ENCODE measurements at regions not wholly inside any gene's neighbourhood (a gene's known extent, or its start where the extent isn't known, plus 50 kb on each side); places are given as distances from the start of the nearest gene placed in this dataset.

DNA sequence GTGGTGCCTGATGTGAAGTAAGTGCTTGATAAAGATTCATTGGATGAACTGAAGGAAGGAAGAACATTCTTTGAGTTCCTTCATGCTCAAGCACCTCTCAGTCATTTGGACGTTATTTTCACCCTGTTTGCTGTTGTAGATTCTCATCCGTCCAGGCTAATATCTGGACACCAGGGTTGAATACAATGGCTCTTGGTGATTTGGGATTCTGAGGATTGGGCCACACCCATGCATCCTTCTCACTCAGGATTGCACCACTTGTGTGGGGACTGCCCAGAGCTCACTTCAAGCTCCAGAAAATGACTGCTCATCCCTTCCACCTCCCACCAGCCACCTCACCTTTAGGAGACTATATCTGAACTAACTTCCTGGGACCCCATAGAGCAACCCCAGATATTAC lies 117.1 kb upstream of the IPO9 start:
- DNase-seq, result no peak

DNA sequence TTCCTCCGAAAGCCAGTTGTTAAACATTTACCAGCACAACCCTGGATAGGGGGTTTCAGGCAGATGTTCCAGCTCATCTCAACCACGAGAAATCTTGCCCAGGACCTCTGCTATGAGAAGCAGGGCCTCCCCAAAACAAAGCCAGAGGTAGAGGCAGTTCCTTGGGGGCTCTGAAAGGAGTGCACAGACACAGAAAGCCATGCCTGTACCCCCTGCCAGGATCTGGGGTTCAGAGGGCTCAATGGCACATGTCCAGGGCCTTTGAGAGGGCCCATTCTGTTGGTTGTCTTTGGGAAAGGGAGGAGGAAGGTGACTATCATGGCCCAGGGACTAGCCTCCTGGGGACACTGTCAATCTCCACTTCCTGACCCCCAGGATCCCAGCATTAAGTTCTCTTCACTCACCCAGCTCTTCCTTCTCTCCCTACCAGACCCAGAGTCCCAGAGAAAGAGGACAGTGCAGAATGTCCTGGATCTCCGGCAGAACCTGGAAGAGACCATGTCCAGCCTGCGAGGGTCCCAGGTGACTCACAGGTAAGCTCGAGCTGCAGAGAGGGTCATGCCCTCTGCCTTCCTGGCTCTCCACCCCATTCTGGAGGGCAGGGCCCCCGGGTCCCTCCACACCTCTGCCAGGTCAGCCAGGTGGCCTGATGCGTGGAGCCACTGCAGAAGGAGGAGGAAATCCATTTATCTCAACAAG lies 116.4 kb upstream of the IPO9 start:
- DNase-seq, result no peak

DNA sequence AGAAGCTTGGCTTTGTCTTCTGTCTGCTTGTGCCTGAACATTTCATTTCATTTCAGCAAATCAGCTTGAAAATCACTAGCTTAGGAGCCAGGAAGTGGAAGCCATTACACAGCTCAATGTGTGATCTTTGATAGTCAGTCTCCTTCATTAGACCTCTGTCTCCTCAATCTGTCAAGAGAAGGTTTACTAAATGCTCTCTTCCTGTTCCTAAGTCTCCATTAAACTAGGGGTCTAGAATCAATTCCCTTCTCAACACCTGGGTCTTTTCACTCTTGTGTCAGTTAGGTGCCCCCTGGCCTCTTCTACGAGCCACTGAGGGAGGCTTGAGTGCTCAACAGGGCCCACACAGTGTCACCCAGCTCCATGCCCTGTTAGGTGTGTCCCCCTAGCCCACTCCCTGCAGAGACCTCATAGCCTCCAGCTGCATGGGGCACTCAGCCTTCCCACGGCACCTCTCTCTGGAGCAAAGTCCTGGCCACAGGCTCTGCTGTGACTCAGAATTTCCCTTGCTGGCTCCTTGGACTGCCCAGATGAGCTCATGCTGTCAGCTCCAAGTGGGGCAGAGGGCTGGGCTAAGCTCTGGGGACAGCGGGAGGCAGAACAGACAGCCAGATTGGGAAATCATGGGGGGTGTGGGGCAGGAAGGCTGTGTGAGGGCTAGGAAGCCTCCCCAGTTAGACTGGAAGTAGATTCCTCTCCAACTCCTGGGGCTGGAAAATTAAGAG lies 115.7 kb upstream of the IPO9 start:
- DNase-seq, result no peak

DNA sequence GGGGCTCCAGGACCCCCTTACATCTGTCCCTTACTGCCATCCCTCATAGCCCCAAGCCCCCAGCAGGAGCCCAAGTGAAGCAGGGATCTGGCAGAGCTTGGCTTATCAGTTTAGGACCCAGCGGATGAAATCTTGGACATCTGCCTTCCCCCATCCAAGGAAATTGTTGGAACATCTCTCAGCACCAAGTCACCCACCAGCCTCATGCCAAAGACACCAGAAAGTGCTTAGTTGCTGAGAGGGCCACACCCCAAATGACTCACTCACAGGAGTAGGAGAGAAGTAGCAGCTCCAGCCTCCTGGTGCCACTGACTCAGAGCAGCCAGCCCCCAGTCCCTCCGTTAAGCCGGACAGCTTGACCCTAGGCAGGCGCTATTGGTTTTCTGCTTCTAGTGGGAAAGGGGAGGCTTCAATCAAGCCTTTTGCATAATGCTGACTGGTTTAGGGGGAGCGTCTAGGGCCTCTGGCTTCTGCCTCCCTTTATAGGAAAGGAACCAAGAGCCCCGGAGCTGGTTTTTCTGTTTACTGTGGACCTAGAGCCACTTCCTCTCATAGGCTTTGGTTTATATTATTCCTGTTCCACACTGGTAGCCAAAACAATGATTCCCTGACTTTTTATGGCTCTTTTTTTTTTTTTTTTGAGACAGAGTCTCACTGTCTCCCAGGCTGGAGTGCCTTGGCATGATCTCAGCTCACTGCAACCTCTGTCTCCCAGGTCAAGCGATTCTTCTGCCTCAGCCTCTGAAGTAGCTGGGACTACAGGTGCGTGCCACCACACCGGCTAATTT lies 114.2 kb upstream of the IPO9 start:
- DNase-seq, result no peak

DNA sequence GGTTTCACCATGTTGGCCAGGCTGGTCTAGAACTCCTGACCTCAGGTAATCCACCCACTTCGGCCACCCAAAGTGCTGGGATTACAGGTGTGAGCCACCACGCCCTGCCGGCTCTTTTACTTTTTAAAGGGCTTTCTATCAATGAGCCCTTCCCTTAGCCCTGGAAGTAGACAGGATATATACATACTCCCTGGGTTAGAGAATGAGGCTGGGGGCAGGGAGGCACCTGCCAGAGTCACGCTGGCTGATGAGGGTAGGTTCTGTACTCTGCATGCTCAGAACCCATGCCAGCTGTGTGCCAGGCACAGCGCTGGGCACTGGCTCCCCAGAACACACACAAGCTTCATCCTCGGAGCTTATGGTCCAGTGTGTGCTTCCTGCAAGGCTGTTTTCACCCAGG lies 113.6 kb upstream of the IPO9 start:
- no peak for DNase-seq

DNA sequence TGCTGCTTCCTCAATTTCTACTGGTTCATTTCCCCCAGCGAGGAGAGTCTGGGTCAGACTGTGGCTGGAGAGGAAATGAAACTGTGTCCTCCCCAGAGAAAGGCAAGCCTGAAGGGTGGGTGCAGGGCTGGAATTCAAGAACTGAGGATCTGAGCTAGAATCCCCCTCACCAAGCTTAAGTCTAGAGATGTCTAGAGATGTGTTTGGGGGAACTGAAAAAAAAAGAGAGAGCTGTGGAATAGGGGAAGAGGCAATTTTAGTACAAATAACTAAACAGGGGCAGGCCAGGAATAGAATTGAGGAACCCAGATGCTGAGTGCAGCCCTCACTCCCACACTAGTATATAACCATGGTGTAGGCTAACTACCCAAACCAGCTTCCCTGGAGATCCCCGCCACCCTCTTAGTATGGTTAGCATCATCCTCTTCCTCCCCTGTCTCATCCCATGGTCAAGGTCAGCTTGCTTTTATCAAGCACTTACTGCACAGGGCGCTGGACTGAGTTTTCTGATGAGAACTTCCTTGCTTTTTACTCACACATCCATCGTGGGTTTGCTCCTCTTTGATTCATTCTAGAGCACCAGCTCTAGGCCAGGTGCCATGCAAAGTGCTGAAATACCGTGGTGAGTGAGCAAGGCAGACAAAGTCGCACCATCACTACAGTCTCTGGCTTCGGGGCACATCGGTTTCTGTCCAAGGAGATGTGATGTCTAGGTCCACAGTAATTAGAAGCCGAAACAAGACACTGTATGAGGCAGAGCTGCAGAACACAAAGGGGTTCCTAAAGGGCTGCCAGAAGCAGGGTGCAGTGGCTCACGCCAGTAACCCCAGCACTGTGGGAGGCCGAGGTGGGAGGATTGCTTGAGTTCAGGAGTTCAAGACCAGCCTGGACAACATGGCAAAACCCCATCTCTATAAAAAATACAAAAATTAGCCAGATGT lies 112.9 kb upstream of the IPO9 start:
- no peak for DNase-seq

DNA sequence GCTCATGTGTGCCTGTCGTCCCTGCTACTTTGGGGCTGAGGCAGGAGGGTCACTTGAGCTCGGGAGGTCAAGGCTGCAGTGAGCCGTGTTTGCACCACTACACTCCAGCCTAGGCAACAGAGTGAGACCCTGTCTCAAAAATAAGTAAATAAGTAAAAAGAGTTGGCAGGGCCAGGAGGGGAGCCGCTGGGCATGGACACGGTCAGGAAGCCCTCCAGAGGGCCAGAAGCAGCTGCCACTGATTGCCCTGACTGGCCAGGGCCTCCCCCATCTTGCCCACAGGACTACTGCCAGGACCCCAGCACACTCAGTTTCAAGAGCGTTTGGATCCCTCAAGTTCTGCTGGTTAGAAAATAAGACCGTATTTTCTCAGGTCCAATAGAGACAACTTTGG lies 112.2 kb upstream of the IPO9 start:
- DNase-seq, result no peak

DNA sequence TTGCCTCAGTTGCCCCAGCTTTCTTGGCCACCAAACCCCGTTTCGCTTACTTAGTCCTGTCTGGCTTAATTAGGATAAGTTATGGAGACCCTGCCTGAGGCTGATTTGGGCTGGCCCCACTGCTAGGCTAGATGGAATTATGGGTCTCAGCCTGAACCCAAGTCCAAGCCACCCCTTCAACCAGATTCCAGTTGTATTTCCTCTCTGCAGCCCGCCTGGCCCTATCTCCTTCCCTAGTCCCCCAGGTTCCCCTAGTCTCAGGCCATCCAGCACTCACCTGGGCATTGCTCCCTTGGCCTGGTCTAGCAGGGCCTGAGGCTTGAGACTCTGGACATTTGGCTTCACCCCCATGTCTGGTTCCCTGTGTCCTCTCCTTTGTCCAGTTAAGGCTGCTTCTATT lies 111.7 kb upstream of the IPO9 start:
- no peak for DNase-seq

DNA sequence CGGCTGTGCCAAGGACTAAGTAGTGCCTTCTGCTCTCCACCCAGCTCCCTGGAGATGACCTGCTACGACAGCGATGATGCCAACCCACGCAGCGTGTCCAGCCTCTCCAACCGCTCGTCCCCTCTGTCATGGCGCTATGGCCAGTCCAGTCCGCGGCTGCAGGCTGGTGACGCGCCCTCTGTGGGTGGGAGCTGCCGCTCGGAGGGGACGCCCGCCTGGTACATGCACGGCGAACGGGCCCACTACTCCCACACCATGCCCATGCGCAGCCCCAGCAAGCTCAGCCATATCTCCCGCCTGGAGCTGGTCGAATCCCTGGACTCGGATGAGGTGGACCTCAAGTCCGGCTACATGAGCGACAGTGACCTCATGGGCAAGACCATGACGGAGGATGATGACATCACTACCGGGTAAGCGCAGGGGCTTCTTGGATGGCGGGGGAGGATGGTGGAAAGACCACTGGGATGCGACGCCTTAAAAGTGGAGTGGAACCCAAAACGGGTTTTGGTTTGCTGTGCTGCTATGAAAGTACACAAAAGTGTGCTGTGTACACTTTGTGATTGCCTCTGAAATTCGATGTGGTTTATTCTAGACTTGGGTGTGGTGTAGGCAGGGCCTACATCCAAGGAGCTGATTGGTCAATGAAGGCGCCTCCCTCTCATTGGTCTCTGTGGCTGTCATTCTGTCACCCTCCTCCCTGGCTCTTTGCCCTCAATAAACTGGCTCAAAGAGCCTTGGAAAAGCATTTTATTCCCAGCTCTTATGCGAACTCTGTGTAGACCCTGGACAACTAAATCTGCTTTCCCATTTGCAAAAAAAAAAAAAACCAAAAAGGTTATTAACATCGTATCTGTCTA lies 110.4 kb upstream of the IPO9 start:
- no peak for DNase-seq

DNA sequence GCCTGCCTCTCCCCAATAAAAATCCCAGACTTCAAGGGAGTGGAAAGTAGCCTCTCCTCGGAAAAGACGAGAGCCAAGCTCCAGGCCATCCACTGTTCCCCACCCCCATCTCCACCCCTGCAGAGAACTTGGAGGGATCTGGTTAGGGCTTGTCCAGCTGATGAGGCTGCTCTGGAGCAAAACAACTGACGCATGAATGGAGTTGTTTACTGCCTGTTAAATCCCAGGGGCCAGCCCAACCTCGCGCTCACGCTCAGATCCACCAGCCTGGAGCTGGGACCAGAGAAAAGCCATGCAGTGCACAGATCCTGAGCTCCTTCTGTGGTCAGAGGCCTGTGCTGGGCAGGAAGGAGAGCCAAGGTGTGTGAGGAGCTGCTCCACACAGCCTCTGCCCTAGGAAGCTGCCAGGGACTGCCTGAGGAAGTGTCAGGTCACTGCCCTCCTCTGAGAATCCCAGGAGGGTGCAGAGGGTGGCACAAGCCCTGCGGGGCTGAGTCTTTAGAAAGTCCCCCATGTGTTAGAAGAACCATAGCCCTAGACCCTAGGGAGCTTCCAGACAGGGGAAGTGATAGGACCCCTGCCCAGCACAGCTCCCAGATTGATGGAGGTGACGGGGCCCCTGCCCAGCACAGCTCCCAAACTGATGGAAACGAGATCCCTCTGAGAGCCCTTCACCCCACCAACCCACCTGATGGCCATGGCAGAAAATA lies 109.0 kb upstream of the IPO9 start:
- no peak for DNase-seq

DNA sequence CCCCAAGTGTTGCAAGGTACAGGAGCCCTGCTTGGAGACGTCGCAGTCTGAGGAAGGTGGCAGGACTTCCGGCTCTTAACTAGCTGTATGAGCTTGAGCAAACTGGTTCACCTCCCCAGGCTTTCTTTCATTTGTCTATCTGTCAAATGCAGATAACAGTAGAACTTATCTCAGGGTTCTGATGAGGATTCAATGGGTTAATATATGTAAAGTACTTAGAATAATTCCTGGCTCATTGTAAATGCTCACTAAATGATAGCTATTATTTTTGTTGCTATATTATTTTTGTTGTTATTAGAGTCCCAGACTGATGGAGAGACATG lies 108.5 kb upstream of the IPO9 start:
- DNase-seq, result no peak

DNA sequence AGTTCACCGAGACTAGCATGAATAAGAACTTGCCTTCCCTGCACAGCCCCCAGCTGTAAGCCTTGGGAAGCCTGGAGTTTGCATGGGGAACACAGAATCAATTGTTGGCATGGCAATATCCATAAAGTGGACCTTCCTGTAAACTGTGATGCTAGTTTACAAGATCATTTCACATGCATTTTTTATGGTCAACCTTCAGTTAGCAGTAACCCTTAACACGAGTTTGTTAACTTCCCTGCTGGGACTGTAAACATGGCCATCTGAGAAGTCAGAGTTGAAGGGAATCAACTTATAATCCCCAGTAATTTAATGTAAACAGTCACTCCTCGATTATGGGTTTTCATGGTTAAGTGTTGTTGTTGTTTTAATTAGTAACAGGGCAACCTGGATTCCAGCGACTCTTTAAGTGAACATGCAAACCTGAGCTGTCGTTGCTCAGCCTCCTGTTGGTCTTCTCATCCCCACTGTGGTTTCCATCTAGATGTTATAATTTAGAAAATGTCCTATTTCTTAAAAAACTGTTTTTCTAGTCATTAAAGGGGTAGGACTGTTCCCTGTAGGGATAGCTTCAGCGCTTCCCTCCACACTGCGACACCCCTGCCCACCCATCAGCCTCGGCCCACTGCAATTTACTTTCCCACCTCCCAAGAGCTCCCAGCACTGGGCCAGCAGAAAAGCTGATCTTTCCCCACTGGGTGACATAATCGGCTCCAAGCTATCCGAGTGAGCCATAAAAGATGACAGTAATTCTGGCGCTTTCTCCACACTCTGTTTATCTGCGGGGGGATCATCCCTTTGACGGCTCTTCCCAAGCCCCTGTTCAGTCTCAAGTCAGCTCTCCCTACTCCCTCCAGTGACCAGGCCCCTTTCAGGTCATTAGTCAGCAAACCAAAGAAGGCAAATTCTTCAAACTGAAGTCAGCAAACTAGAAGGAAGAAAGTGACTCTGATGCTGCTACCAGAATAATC lies 107.6 kb upstream of the IPO9 start:
- DNase-seq, result no peak

DNA sequence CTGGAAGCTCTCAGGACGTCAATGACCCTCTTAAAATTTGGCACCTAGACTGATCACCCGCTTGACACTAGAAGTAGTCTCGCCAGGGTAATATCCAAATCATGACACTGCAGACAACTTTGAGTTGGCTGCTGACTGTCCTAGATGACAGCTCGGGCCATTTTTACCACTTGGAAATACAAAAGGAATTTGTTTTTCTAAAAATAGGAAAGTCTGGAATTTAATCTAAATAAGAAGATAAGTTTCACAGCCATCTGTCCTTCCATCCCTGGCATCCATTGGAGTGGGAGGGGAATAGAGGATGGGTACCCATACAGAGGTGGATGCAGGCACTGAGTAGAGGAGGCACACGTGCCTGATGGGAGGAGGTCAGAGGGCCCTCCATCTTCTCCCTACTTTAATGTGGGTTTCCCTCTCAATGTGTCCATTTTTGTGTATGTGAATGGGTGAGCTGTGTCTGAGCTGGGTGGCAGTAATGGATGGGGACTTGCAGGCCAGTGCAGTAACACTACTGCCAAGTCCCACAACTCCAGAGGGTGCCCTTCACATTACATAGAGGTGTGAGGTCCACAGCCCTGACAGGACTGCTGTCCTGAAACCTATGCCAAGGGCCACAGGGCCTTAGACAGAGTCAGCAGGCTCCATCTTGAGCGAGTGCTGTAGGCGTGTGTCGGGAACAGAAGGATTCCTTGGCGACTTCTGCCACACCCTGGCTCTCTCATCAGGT lies 104.8 kb upstream of the IPO9 start:
- no peak for DNase-seq

DNA sequence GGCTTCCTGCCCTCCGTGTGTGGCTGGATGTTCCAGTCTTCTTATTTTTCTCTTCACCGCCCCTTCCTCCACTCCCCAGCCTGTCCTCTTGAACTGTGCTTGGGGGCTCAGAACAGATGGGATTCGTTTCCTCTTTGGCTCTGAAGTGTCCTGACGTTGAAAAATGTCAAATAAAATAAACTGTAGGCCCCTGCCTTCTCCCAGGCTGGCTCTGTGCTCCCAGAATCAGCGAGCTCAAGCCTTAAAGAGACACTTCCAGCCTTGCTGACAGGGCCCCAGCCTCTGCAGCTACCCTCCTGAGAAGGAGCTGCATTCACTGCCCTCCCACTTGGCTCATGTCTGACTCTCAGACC lies 104.2 kb upstream of the IPO9 start:
- DNase-seq, result no peak

DNA sequence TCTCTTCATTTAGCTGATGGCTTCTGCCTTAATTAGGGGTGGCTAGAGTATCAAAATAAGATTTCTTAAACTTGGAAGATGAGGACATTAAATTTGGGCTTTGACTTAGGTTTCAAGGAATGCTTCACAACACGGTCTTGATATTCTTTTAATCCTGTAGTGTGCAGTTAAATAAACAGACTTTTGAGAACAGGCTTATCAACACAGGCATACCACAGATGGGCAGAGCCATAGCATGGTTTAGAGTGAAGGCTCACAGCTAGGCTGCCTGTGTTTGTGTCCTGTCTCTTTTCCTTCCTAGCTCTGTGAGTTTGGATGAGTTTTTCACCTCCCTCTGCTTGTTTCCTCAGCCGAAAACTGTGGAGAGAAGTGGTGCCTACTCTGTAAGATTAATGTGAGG lies 102.3 kb upstream of the IPO9 start:
- no peak for DNase-seq

DNA sequence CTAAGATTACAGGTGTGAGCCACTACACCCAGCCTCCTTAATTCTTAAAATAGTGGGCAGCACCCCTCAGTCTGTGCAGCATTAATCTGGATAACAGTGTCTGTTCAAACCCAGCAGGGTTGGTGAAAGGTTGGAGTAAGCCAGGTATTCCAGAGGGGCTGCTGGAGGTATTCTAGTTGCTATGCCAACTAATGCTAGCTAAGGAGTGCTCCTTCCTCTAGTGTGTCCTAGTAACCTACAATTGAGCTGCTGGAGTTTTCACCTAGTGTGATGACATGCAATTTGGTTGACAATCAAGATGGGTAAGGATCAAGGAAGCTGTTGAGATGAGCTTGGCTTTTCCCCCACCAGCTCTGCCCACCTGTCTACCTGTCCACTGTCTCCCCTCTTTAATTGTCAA lies 100.2 kb upstream of the IPO9 start:
- no peak for DNase-seq

DNA sequence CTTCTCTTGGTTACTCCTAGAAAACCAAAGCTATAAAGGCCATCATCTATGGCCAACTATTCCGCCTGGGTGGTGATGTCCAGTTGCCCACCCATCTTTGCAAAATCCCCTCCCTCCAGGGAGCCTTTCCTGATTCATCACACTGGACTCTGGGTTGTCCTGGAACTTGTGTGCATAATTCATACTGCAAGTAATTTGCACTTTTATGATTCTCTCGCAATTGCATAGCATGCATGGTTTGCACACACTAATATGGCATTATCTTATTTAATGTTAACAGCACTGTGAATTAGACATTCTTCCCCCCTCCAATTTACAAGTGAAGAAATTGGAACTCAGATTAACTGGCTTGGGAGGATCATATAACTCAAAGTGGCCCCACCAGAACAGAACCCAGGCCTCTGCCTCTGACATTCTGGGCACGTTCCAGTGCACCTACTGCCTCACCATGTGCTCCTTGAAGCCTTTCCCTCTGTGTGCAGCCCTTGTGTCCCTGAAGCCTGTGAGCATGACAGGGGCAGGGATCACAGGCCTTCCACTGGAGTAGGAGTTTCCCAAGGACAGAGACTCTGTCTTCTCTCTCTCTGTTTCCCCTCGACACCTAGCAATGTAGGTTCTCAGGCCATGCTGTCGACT lies 98.9 kb upstream of the IPO9 start:
- no peak for DNase-seq

DNA sequence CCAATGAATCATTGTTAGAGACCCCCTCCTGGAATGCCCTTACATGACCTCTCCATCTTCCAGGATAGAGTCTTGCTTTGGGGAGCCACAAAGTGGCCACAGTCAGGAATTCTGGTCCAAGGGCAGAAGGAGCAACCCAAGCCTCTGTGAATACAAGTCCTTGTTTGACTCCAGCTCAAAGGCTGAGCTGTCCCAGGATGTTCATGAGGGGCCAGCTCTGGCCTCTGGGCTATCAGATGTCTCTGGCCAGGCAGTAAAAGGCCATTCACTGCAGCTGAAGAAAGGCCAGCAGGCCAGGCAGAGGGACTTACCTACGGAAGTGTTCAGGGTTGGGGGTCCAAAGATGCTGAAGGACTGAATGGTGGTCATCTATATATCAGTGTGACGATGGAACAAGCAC lies 98.3 kb upstream of the IPO9 start:
- no peak for DNase-seq

DNA sequence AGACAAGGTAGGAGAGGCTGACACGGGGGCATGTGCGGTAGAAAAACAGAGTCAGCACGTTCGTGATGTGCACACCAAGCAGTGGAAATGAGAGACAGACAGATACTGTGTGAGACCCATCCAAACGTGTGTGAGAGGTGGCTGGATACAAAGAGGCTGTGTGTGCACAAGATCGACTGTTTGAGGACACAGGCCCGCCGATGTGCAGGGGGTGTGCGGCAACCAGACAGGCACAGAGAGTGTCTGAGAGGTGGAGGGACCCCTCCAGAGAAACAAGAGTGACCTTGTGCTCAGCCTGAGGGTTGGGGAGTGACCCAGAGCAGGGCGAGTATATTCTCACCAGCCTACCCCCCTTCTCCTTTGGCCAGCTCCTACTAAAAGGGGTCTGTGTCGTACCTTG lies 97.8 kb upstream of the IPO9 start:
- no peak for DNase-seq
